AG10803 (cell line): ENCODE measurements at regions not wholly inside any gene's neighbourhood (a gene's known extent, or its start where the extent isn't known, plus 50 kb on each side); places are given as distances from the start of the nearest gene placed in this dataset.

Experiments used
- DNase-seq: peaks from one replicate; pipeline ENCODE4 v3.0.0; 2010; ENCODE audit warnings: low read depth
- H3K4me3 ChIP-seq: 2 replicates; pipeline ENCODE4 v1.5.1; 2011; ENCODE audit warnings: mild to moderate bottlenecking, low read length, control low read depth
- CTCF ChIP-seq: conservative IDR thresholded peaks from 2 replicates; pipeline ENCODE4 v1.5.1; 2011; ENCODE audit warnings: mild to moderate bottlenecking, low read length, control low read depth, inconsistent platforms

DNA sequence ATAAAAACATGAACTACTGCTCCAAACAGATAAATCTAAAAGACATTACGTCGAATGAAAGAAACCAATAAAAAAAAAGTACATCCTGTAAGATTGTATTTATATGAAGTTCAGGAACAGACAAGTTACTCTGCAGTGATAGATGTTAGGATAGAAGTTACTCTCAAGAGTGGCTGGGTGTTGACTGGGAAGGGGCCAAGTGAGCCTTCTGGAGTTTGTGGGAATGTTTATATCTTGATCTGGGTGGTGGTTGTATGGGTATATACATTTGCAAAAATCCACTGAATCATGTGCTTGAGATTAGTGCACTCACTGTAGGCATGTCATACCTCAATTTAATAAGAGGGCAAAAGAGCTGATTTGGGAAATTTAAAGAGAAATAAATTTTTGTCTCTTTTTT is 485.8 kb downstream of the ARHGEF28 start:
- DNase-seq: no peak
- H3K4me3 ChIP-seq: no peak overlapping the region
- no peak for TF ChIP-seq CTCF

GRCh38 chr5:74109344-74109743 is 483.3 kb downstream of the ARHGEF28 start:
- H3K4me3 ChIP-seq: no peak overlapping the region
- TF ChIP-seq CTCF: no peak
- DNase-seq: no peak

GRCh38 chr5:74107899-74108298 is 481.9 kb downstream of the ARHGEF28 start:
- TF ChIP-seq CTCF: no peak
- H3K4me3 ChIP-seq: no peak overlapping the region
- no peak for DNase-seq

- TF ChIP-seq CTCF: no peak
- no peak overlapping the region for H3K4me3 ChIP-seq
- DNase-seq: no peak
These were observed 479.3 kb downstream of the ARHGEF28 start for GRCh38 chr5:74105126-74105780.

DNA sequence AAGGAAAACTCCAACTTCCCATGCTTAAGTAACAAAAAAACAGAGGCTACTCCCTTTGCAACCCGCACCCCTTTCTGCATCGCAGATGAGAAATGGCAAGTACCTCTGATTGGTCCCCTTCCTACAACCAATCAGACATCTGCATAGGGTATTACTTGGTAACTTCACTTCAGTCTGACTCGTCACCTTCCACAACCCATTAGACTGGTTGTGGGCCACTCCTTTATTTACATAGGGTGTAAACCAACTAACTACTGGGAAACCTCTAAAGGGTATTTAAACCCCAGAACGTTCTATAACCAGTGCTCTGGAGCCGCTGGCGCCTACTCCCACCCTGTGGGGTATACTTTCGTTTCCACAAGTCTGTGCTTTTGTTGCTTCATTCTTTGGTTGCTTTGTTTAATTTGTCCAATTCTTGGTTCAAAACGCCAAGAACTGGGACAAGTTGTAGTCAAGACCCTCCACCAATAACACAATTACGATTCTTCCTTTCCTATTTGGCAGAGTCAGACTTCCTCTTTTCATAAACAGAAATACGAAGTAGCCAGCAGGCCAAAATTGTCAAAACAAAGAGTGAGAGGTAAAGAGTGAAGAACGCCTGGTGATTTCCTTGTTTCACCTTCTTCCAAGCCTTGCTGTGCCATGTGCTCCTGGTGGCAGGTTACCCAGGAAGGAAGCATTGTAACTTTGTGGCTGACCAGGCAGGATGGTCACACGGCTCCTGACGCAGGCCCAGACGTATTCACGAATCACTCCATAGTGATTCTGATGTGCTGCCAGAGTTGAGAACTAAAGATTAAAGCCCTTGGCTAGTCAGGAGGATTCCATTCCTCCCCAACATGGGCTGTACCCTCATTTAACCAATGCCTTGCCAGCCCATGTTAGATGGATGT is 477.4 kb downstream of the ARHGEF28 start:
- TF ChIP-seq CTCF: no peak
- H3K4me3 ChIP-seq: no peak overlapping the region
- DNase-seq: no peak

GRCh38 chr5:74100268-74100665 is 474.3 kb downstream of the ARHGEF28 start:
- no peak for TF ChIP-seq CTCF
- DNase-seq: no peak
- H3K4me3 ChIP-seq: no peak overlapping the region
